Activated CD4-positive, alpha-beta T cell treated with anti-CD3 and anti-CD28 coated beads, Interleukin-2, amount 50 U/mL, for 48 hours (primary cell): ENCODE measurements at regions not wholly inside any gene's neighbourhood (a gene's known extent, or its start where the extent isn't known, plus 50 kb on each side); places are given as distances from the start of the nearest gene placed in this dataset.
"Not testable (repeated sequence)": the region's sequence is repeated elsewhere in the genome, so short reads cannot be mapped to it uniquely, and the experiment has no call there.

Experiments
- DNase-seq, 2 experiments: peaks; one replicate each; pipeline ENCODE4 v3.0.0-alpha.2; 2020

- DNase-seq = not testable (repeated sequence)
These were observed 813.7 kb downstream of the EPHA4 start for GRCh38 chr2:220758376-220758775.

GRCh38 chr2:220764171-220764570 is 807.9 kb downstream of the EPHA4 start:
- no peak for DNase-seq

GRCh38 chr2:220767591-220768255 is 804.4 kb downstream of the EPHA4 start:
- DNase-seq = no peak

- DNase-seq = no peak
These were observed 796.1 kb downstream of the EPHA4 start for GRCh38 chr2:220775856-220776488.

GRCh38 chr2:220779076-220779475 is 793.0 kb downstream of the EPHA4 start:
- DNase-seq = not testable (repeated sequence)

- no peak for DNase-seq
These were observed 792.6 kb downstream of the EPHA4 start for GRCh38 chr2:220779511-220779910.

GRCh38 chr2:220779931-220780330 is 792.2 kb downstream of the EPHA4 start:
- no peak for DNase-seq

- no peak for DNase-seq
These were observed 790.4 kb downstream of the EPHA4 start for GRCh38 chr2:220781622-220782241.

GRCh38 chr2:220782609-220783113 is 789.4 kb downstream of the EPHA4 start:
- no peak for DNase-seq

- no peak for DNase-seq
These were observed 788.4 kb downstream of the EPHA4 start for GRCh38 chr2:220783671-220784070.

- DNase-seq = no peak
These were observed 786.9 kb downstream of the EPHA4 start for GRCh38 chr2:220785178-220785577.

- DNase-seq = no peak
These were observed 785.9 kb downstream of the EPHA4 start for GRCh38 chr2:220786216-220786615.

- no peak for DNase-seq
These were observed 784.9 kb downstream of the EPHA4 start for GRCh38 chr2:220787251-220787650.

GRCh38 chr2:220789961-220790360 is 782.1 kb downstream of the EPHA4 start:
- DNase-seq = no peak

GRCh38 chr2:220795705-220796104 is 776.4 kb downstream of the EPHA4 start:
- DNase-seq = no peak

GRCh38 chr2:220811115-220811514 is 761.0 kb downstream of the EPHA4 start:
- DNase-seq = no peak

GRCh38 chr2:220811952-220812570 is 760.0 kb downstream of the EPHA4 start:
- no peak for DNase-seq

GRCh38 chr2:220814441-220814840 is 757.7 kb downstream of the EPHA4 start:
- no peak for DNase-seq

- DNase-seq = no peak
These were observed 756.4 kb downstream of the EPHA4 start for GRCh38 chr2:220815698-220816097.

- no peak for DNase-seq
These were observed 750.4 kb downstream of the EPHA4 start for GRCh38 chr2:220821683-220822082.

- DNase-seq = not testable (repeated sequence)
These were observed 748.5 kb downstream of the EPHA4 start for GRCh38 chr2:220823590-220823989.

GRCh38 chr2:220833446-220833845 is 738.7 kb downstream of the EPHA4 start:
- DNase-seq = no peak

GRCh38 chr2:220835583-220835982 is 736.5 kb downstream of the EPHA4 start:
- no peak for DNase-seq

GRCh38 chr2:220837226-220837625 is 734.9 kb downstream of the EPHA4 start:
- no peak for DNase-seq
